ENCODE measurements at regions not wholly inside any gene's neighbourhood (a gene's known extent, or its start where the extent isn't known, plus 50 kb on each side); places are given as distances from the start of the nearest gene placed in this dataset.

DNA sequence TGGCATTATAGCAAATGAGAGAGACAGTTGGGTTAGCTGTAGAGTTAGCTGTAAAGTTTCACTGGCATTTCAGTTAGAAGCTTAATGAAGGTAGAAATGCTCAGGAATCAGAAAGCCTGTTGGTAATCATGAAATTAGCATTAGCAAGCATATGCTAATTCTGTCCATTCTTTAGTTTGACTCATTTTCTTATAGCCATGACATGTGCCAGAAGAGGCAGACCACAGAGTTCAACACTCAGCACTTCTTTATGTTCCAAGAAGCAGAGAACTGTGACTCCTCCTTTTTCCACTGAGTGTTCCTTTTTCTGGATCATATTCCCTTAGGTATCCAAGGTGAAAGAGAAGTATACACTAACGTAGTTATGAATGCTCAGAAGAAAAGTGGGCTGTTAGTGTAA is 276.2 kb upstream of the SGO1 start:
- TF ChIP-seq CTCF (IDR thresholded peaks at IDR 0.05) (no peak), MAX (CRISPR knock-in tag; IDR thresholded peaks at IDR 0.05) (no peak), NR3C1 (CRISPR knock-in tag; conservative IDR thresholded peaks at IDR 0.05; ENCODE audit: low read depth) (no peak), ZBTB21 (CRISPR knock-in tag; IDR thresholded peaks at IDR 0.05; ENCODE audit: borderline replicate concordance) (no peak), TEAD1 (CRISPR knock-in tag; IDR thresholded peaks at IDR 0.05) (no peak), ZNF138 (CRISPR knock-in tag; conservative IDR thresholded peaks at IDR 0.05) (no peak), NFYB (CRISPR knock-in tag; conservative IDR thresholded peaks at IDR 0.05; ENCODE audit: low read depth) (no peak)
